Prostate gland (tissue), 2 donors: ENCODE measurements at regions not wholly inside any gene's neighbourhood (a gene's known extent, or its start where the extent isn't known, plus 50 kb on each side); places are given as distances from the start of the nearest gene placed in this dataset.

Experiments used
- POLR2A ChIP-seq: fragments of 450-650 bp; IDR thresholded peaks from one replicate; pipeline ENCODE4 v1.6.1; 2016; ENCODE audit warnings: antibody characterized with exemption, mild to moderate bottlenecking
- POLR2AphosphoS5 ChIP-seq: sonication (generic); formaldehyde crosslinking; IDR thresholded peaks from one replicate; pipeline ENCODE4 v1.6.1; 2017; ENCODE audit warnings: antibody characterized with exemption
- TF ChIP-seq, protein P1 (sequence below), 4 experiments: fragments of 200-600 bp in 2 of 4; fragments of 450-650 bp in 2 of 4; sonication (generic) in 2 of 4; IDR thresholded peaks; 1 replicate in 3 of 4; 2 replicates in 1 of 4; pipeline ENCODE4 v1.5.1; 2016 to 2019; ENCODE audit warnings: antibody characterized with exemption in 4 of 4, mild to moderate bottlenecking in 2 of 4, moderate library complexity in 2 of 4

DNA sequence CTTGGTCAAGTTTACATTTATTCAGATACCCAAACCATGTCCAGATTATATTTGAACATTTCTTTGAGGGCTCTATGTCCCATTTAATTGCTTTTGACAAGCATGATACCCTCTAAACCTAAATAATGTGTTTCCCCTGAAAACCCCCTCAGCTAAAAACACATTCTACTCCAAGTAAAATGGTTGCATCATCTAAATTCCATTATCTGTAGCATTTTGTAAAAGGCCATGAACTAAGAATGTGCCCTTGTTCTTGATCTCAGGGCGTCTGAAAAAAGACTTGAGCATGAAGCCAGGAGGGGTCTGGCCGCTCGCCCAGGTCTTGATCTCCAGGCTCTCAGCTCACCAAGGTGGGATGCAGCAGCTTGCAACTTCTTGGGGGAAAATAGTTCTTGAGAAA, 53.5 kb upstream of the ERCC6L2 start:
- TF ChIP-seq POLR2AphosphoS5: no peak
- TF ChIP-seq, protein P1, sequence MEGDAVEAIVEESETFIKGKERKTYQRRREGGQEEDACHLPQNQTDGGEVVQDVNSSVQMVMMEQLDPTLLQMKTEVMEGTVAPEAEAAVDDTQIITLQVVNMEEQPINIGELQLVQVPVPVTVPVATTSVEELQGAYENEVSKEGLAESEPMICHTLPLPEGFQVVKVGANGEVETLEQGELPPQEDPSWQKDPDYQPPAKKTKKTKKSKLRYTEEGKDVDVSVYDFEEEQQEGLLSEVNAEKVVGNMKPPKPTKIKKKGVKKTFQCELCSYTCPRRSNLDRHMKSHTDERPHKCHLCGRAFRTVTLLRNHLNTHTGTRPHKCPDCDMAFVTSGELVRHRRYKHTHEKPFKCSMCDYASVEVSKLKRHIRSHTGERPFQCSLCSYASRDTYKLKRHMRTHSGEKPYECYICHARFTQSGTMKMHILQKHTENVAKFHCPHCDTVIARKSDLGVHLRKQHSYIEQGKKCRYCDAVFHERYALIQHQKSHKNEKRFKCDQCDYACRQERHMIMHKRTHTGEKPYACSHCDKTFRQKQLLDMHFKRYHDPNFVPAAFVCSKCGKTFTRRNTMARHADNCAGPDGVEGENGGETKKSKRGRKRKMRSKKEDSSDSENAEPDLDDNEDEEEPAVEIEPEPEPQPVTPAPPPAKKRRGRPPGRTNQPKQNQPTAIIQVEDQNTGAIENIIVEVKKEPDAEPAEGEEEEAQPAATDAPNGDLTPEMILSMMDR (IDR thresholded peaks at IDR 0.05): no peak
- TF ChIP-seq POLR2A: no peak
